Suppressor macrophage (primary cell): ENCODE measurements at regions not wholly inside any gene's neighbourhood (a gene's known extent, or its start where the extent isn't known, plus 50 kb on each side); places are given as distances from the start of the nearest gene placed in this dataset.
A peak's percentile ranks its signal among the peaks of the same experiment; 100 is the strongest.
"Not testable (repeated sequence)": the region's sequence is repeated elsewhere in the genome, so short reads cannot be mapped to it uniquely, and the experiment has no call there.

Source experiments
- DNase-seq, 4 experiments: peaks; one replicate each; pipeline ENCODE4 v3.0.0-alpha.2; 2020 to 2022

- no peak for DNase-seq
Observed at GRCh38 chr9:90489066-90489465, 153.6 kb downstream of the DIRAS2 start.

GRCh38 chr9:90499761-90500160, 142.9 kb downstream of the DIRAS2 start:
- no peak for DNase-seq

- DNase-seq: no peak
Observed at GRCh38 chr9:90502134-90502533, 140.5 kb downstream of the DIRAS2 start.

- no peak for DNase-seq
Observed at GRCh38 chr9:90504486-90504885, 138.1 kb downstream of the DIRAS2 start.

GRCh38 chr9:90505695-90506094, 136.9 kb downstream of the DIRAS2 start:
- no peak for DNase-seq

- DNase-seq: not testable (repeated sequence)
Observed at GRCh38 chr9:90506402-90506801, 136.2 kb downstream of the DIRAS2 start.

- peak in 3 of 4 experiments; percentile 4 to 42 (median 18) for DNase-seq
Observed at GRCh38 chr9:90507621-90508020, 135.0 kb downstream of the DIRAS2 start.

GRCh38 chr9:90508940-90509339, 133.7 kb downstream of the DIRAS2 start:
- no peak for DNase-seq

- DNase-seq: peak in 1 of 4 experiments; percentile 11
Observed at GRCh38 chr9:90511711-90512110, 130.9 kb downstream of the DIRAS2 start.

GRCh38 chr9:90514877-90515276, 127.7 kb downstream of the DIRAS2 start:
- DNase-seq: no peak

- peak; percentile 76 to 88 (median 82) for DNase-seq
Observed at GRCh38 chr9:90515510-90515909, 127.1 kb downstream of the DIRAS2 start.

- DNase-seq: no peak
Observed at GRCh38 chr9:90517103-90517502, 125.5 kb downstream of the DIRAS2 start.

GRCh38 chr9:90521811-90522570, 120.6 kb downstream of the DIRAS2 start:
- DNase-seq: peak in 1 of 4 experiments; percentile 3

- DNase-seq: no peak
Observed at GRCh38 chr9:90523958-90524357, 118.7 kb downstream of the DIRAS2 start.

- no peak for DNase-seq
Observed at GRCh38 chr9:90526386-90526785, 116.2 kb downstream of the DIRAS2 start.

GRCh38 chr9:90536094-90536493, 106.5 kb downstream of the DIRAS2 start:
- DNase-seq: not testable (repeated sequence)

GRCh38 chr9:90538566-90538965, 104.1 kb downstream of the DIRAS2 start:
- DNase-seq: no peak

GRCh38 chr9:90539286-90539685, 103.3 kb downstream of the DIRAS2 start:
- DNase-seq: no peak

- DNase-seq: no peak
Observed at GRCh38 chr9:90540734-90541133, 101.9 kb downstream of the DIRAS2 start.

- no peak for DNase-seq
Observed at GRCh38 chr9:90544488-90544887, 98.1 kb downstream of the DIRAS2 start.

GRCh38 chr9:90546200-90546599, 96.4 kb downstream of the DIRAS2 start:
- peak in 2 of 4 experiments; percentile 1 to 5 for DNase-seq

- DNase-seq: peak in 2 of 4 experiments; percentile 4 to 26
Observed at GRCh38 chr9:90547896-90548295, 94.7 kb downstream of the DIRAS2 start.

GRCh38 chr9:90552317-90552716, 90.3 kb downstream of the DIRAS2 start:
- no peak for DNase-seq

- no peak for DNase-seq
Observed at GRCh38 chr9:90555351-90556057, 87.1 kb downstream of the DIRAS2 start.
